ENCODE measurements at regions not wholly inside any gene's neighbourhood (a gene's known extent, or its start where the extent isn't known, plus 50 kb on each side); places are given as distances from the start of the nearest gene placed in this dataset.

- TF ChIP-seq POLR2AphosphoS5 (IDR thresholded peaks at IDR 0.05) (no peak), POLR2A (IDR thresholded peaks at IDR 0.05) (no peak)
These were observed 136.0 kb upstream of the PTPRG start for GRCh38 chr3:61425356-61425755.

Data from upper lobe of left lung (tissue), 4 donors.